WTC11 (cell line): ENCODE measurements at regions not wholly inside any gene's neighbourhood (a gene's known extent, or its start where the extent isn't known, plus 50 kb on each side); places are given as distances from the start of the nearest gene placed in this dataset.

Experiments
- ATAC-seq: fragments of 200-7000 bp; cut with Tn5 transposase; 2 replicates; pipeline ENCODE4 v1.10.0; 2021; ENCODE audit warnings: mild to moderate bottlenecking, moderate library complexity
- CTCF ChIA-PET: fragments of 300-600 bp; sonication (Branson Sonifier 250); formaldehyde crosslinking; loops from one replicate; lab custom pipeline; 2021; ENCODE audit warnings: antibody characterized with exemption; lab: Charles Lee
- POLR2A ChIA-PET: fragments of 350-600 bp; sonication (Branson Sonifier 250); formaldehyde crosslinking; loops from one replicate; lab custom pipeline; 2021; ENCODE audit warnings: antibody characterized with exemption; lab: Charles Lee
- DNase-seq: peaks from one replicate; pipeline ENCODE4 v3.0.0; 2021; ENCODE audit warnings: low spot score
- H3K27ac Mint-ChIP-seq: 2 replicates; pipeline ENCODE4 v1.8.0; 2021; ENCODE audit warnings: mixed read lengths
- H3K27me3 Mint-ChIP-seq: 2 replicates; pipeline ENCODE4 v1.8.0; 2021; ENCODE audit warnings: low read depth, mild to moderate bottlenecking, moderate library complexity, mixed read lengths
- H3K36me3 Mint-ChIP-seq: 2 replicates; pipeline ENCODE4 v1.8.0; 2021; ENCODE audit warnings: mixed read lengths
- H3K4me1 Mint-ChIP-seq: 2 replicates; pipeline ENCODE4 v1.8.0; 2022; ENCODE audit warnings: mixed read lengths
- H3K4me3 Mint-ChIP-seq: 2 replicates; pipeline ENCODE4 v1.8.0; 2021; ENCODE audit warnings: mild to moderate bottlenecking, moderate library complexity, mixed read lengths
- H3K9me3 Mint-ChIP-seq: 2 replicates; pipeline ENCODE4 v1.8.0; 2021; ENCODE audit warnings: mixed read lengths
- CBFB ChIP-seq: sonication (generic); formaldehyde crosslinking; IDR thresholded peaks from 2 replicates; pipeline ENCODE4 v1.8.1; 2022; ENCODE audit warnings: mild to moderate bottlenecking, low read depth, missing genetic modification reagents
- JAZF1 ChIP-seq: fragments of 250-450 bp; sonication (Bioruptor Pico); IDR thresholded peaks from 2 replicates; pipeline ENCODE4 v1.9.0; 2021; ENCODE audit warnings: moderate library complexity, mild to moderate bottlenecking, inconsistent platforms
- RELA ChIP-seq: sonication (generic); formaldehyde crosslinking; IDR thresholded peaks from 2 replicates; pipeline ENCODE4 v1.8.1; 2022; ENCODE audit warnings: missing genetic modification reagents, mild to moderate bottlenecking, borderline replicate concordance
- SMAD3 ChIP-seq: sonication (generic); formaldehyde crosslinking; IDR thresholded peaks from 2 replicates; pipeline ENCODE4 v1.8.0; 2022; ENCODE audit warnings: missing genetic modification reagents, mild to moderate bottlenecking, borderline replicate concordance
- TF ChIP-seq, protein P1 (sequence below): fragments of 250-450 bp; sonication (Bioruptor Pico); IDR thresholded peaks from 2 replicates; pipeline ENCODE4 v1.9.0; 2021; ENCODE audit warnings: mild to moderate bottlenecking

DNA sequence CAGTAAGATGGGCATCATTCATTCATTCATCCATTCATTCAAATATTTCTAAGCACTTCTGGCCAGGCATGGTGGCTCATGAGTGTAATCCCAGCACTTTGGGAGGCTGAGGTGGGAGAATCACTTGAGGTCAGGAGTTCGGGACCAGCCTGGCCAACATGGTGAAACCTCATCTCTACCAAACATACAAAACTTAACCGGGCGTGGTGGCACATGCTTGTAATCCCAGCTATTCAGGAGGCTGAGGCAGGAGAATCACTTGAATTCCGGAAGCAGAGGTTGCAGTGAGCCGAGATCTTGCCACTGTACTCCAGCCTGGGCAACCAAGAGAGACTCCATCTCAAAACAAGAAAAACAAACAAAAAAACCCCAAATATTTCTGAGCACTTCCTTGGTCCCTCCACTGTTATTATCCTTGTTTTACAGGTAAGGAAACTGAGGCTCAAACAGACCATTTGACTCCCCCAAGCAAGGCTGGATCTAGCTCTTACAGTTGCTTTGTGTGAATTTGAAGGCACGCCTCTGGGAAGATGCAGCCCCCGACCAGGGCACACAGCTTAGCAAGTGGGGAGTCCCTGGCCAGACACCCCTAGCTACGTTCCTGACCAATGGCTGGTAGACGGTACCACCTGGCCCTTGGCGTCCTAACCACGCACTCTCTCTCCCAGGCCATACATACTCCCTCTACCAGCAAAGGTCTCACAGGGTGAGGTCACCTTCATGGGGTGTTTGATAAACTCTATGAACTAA, 50.6 kb upstream of the ODC1 start:
- ChIA-PET POLR2A (no interaction called here), CTCF (interaction anchor here (1.5 kb wide), 1 partner anchor 64 kb away, joined by 4 read pairs; no protein-coding TSS in a partner anchor)
- Mint-ChIP-seq H3K9me3 (no peaks in the 10 kb centered on the region), H3K27ac (no peak overlapping the region), H3K4me1 (peaks cover 6% of the 10 kb centered on the region), H3K36me3 (no peaks in the 10 kb centered on the region), H3K4me3 (no peak overlapping the region), H3K27me3 (no peaks in the 10 kb centered on the region)
- TF ChIP-seq JAZF1 = no peak
- no peak for TF ChIP-seq RELA (CRISPR knock-in tag)
- TF ChIP-seq, protein P1, sequence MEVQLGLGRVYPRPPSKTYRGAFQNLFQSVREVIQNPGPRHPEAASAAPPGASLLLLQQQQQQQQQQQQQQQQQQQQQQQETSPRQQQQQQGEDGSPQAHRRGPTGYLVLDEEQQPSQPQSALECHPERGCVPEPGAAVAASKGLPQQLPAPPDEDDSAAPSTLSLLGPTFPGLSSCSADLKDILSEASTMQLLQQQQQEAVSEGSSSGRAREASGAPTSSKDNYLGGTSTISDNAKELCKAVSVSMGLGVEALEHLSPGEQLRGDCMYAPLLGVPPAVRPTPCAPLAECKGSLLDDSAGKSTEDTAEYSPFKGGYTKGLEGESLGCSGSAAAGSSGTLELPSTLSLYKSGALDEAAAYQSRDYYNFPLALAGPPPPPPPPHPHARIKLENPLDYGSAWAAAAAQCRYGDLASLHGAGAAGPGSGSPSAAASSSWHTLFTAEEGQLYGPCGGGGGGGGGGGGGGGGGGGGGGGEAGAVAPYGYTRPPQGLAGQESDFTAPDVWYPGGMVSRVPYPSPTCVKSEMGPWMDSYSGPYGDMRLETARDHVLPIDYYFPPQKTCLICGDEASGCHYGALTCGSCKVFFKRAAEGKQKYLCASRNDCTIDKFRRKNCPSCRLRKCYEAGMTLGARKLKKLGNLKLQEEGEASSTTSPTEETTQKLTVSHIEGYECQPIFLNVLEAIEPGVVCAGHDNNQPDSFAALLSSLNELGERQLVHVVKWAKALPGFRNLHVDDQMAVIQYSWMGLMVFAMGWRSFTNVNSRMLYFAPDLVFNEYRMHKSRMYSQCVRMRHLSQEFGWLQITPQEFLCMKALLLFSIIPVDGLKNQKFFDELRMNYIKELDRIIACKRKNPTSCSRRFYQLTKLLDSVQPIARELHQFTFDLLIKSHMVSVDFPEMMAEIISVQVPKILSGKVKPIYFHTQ (CRISPR knock-in tag) = no peak
- TF ChIP-seq SMAD3 (CRISPR knock-in tag) = no peak
- no peak for TF ChIP-seq CBFB (CRISPR knock-in tag)
- DNase-seq (no peak), ATAC-seq (no peak)
